Hypothalamus (tissue), 51 donors: ENCODE measurements at regions not wholly inside any gene's neighbourhood (a gene's known extent, or its start where the extent isn't known, plus 50 kb on each side); places are given as distances from the start of the nearest gene placed in this dataset.
"Not testable (repeated sequence)": the region's sequence is repeated elsewhere in the genome, so short reads cannot be mapped to it uniquely, and the experiment has no call there.

Source experiments
- DNase-seq, 51 donors: peaks; one replicate each; lab custom pipeline; 2025; lab: John Stamatoyannopoulos, UW

GRCh38 chr3:99324636-99325203 lies 313.7 kb upstream of the COL8A1 start:
- no peak for DNase-seq

- no peak for DNase-seq
Observed at GRCh38 chr3:99323940-99324339, 314.5 kb upstream of the COL8A1 start.

- DNase-seq, result no peak
Observed at GRCh38 chr3:99322551-99322950, 315.8 kb upstream of the COL8A1 start.

GRCh38 chr3:99321261-99321660 lies 317.1 kb upstream of the COL8A1 start:
- no peak for DNase-seq

GRCh38 chr3:99319961-99320360 lies 318.4 kb upstream of the COL8A1 start:
- no peak for DNase-seq

- DNase-seq, result no peak
Observed at GRCh38 chr3:99319450-99319849, 318.9 kb upstream of the COL8A1 start.

- no peak for DNase-seq
Observed at GRCh38 chr3:99317201-99317600, 321.2 kb upstream of the COL8A1 start.

GRCh38 chr3:99315896-99316295 lies 322.5 kb upstream of the COL8A1 start:
- DNase-seq, result no peak

GRCh38 chr3:99313485-99313884 lies 324.9 kb upstream of the COL8A1 start:
- no peak for DNase-seq

GRCh38 chr3:99298661-99299060 lies 339.7 kb upstream of the COL8A1 start:
- DNase-seq, result no peak

- no peak for DNase-seq
Observed at GRCh38 chr3:99295836-99296235, 342.6 kb upstream of the COL8A1 start.

GRCh38 chr3:99294092-99294491 lies 344.3 kb upstream of the COL8A1 start:
- DNase-seq, result not testable (repeated sequence)

- DNase-seq, result no peak
Observed at GRCh38 chr3:99287876-99288275, 350.5 kb upstream of the COL8A1 start.

GRCh38 chr3:99286266-99286845 lies 352.0 kb upstream of the COL8A1 start:
- no peak for DNase-seq

- peak in 3 of 51 donors; percentile 1 to 3 (median 2) for DNase-seq
Observed at GRCh38 chr3:99269606-99270351, 368.3 kb upstream of the DCBLD2 start.

- no peak for DNase-seq
Observed at GRCh38 chr3:99256788-99257187, 355.3 kb upstream of the DCBLD2 start.

- DNase-seq, result no peak
Observed at GRCh38 chr3:99253963-99254355, 352.5 kb upstream of the DCBLD2 start.

GRCh38 chr3:99250821-99251355 lies 349.4 kb upstream of the DCBLD2 start:
- no peak for DNase-seq

- DNase-seq, result no peak
Observed at GRCh38 chr3:99250272-99250671, 348.8 kb upstream of the DCBLD2 start.

- DNase-seq, result no peak
Observed at GRCh38 chr3:99249627-99250026, 348.1 kb upstream of the DCBLD2 start.

- no peak for DNase-seq
Observed at GRCh38 chr3:99248913-99249312, 347.4 kb upstream of the DCBLD2 start.

- no peak for DNase-seq
Observed at GRCh38 chr3:99248130-99248529, 346.6 kb upstream of the DCBLD2 start.
